Small intestine (tissue), 7 donors: ENCODE measurements at regions not wholly inside any gene's neighbourhood (a gene's known extent, or its start where the extent isn't known, plus 50 kb on each side); places are given as distances from the start of the nearest gene placed in this dataset.

Experiments
- DNase-seq, 2 donors: peaks; one replicate each; pipeline versions ENCODE4 v3.0.0 to v3.0.0-alpha.2; 2013
- FAIRE-seq: peaks from 2 replicates; lab custom pipeline; 2012; peaks lifted over from hg19 to GRCh38; lab: Jason Lieb, UNC
- H3K27ac ChIP-seq, 3 donors: one replicate each; pipeline ENCODE4 v1.5.1; 2013; ENCODE audit warnings: low read length in 2 of 3, mild to moderate bottlenecking in 2 of 3, control low read depth in 1 of 3, inconsistent platforms in 1 of 3, low read depth in 1 of 3, moderate library complexity in 1 of 3
- H3K27me3 ChIP-seq, 3 donors: one replicate each; pipeline ENCODE4 v1.6.1; 2013; ENCODE audit warnings: low read length in 3 of 3, inconsistent platforms in 1 of 3; ENCODE audit not compliant: control insufficient read depth in 3 of 3, insufficient read depth in 3 of 3
- H3K36me3 ChIP-seq, 3 donors: one replicate each; pipeline ENCODE4 v1.6.1; 2013; ENCODE audit warnings: low read length in 3 of 3, inconsistent platforms in 1 of 3, low read depth in 1 of 3, mild to moderate bottlenecking in 1 of 3, moderate library complexity in 1 of 3; ENCODE audit not compliant: control insufficient read depth in 3 of 3, insufficient read depth in 2 of 3
- H3K4me1 ChIP-seq, 3 donors: one replicate each; pipeline ENCODE4 v1.6.1; 2013; ENCODE audit warnings: low read length in 2 of 3, inconsistent platforms in 1 of 3, low read depth in 1 of 3, mild to moderate bottlenecking in 1 of 3, moderate library complexity in 1 of 3; ENCODE audit not compliant: control insufficient read depth in 3 of 3, insufficient read depth in 2 of 3
- H3K4me3 ChIP-seq, 3 donors: one replicate each; pipeline ENCODE4 v1.5.1; 2013; ENCODE audit warnings: low read length in 3 of 3, control low read depth in 1 of 3, inconsistent platforms in 1 of 3, low read depth in 1 of 3, mild to moderate bottlenecking in 1 of 3, moderate library complexity in 1 of 3
- H3K9me3 ChIP-seq, 2 donors: one replicate each; pipeline ENCODE4 v1.6.1; 2013; ENCODE audit warnings: low read depth in 1 of 2, low read length in 1 of 2; ENCODE audit not compliant: control insufficient read depth in 2 of 2, insufficient read depth in 1 of 2
- WGBS, 3 donors: extraction: QIAGEN DNeasy Blood & Tissue Kit; methylation state at CpG; one replicate each; pipeline ENCODE4 v1.1.7; 2013; 5-methylcytosine and 5-hydroxymethylcytosine counted together
- donor health status: healthy with polysubstance abuse.
- donor health status: control.
- donor health status: control.
- donor health status: Bipolar disorder and iron deficiency.
- donor health status: healthy.

- FAIRE-seq (no peak), DNase-seq (no peak)
- WGBS, 3 donors, result 69 to 77% (median 76%) methylated on average over 29 of the region's 29 CpGs
- no peak overlapping the region for H3K4me3 ChIP-seq
- peaks cover 0 to 6% of the 10 kb centered on the region in 2 donors for H3K9me3 ChIP-seq
- no peak overlapping the region for H3K27ac ChIP-seq
- peaks cover 0 to 11% (median 0%) of the 10 kb centered on the region in 3 donors for H3K27me3 ChIP-seq
- H3K36me3 ChIP-seq, result no peaks in the 10 kb centered on the region
- H3K4me1 ChIP-seq, result no peaks in the 10 kb centered on the region
These were observed 108.0 kb downstream of the UNCX start for GRCh38 chr7:1340461-1341360.

GRCh38 chr7:1341361-1342089 is 108.9 kb downstream of the UNCX start:
- Histone ChIP-seq H3K27me3 (peaks cover 0 to 13% (median 0%) of the 10 kb centered on the region in 3 donors), H3K4me1 (no peaks in the 10 kb centered on the region), H3K27ac (no peak overlapping the region), H3K4me3 (no peak overlapping the region), H3K36me3 (no peaks in the 10 kb centered on the region), H3K9me3 (peaks cover 0 to 6% of the 10 kb centered on the region in 2 donors)
- 63 to 75% (median 69%) methylated on average over 19 to 20 of the region's 20 CpGs for WGBS, 3 donors
- FAIRE-seq, result no peak
- no peak for DNase-seq

GRCh38 chr7:1342090-1342640 is 109.5 kb downstream of the UNCX start:
- FAIRE-seq (no peak), DNase-seq (no peak)
- 42 to 69% (median 55%) methylated on average over 11 to 12 of the region's 12 CpGs for WGBS, 3 donors
- Histone ChIP-seq H3K36me3 (no peaks in the 10 kb centered on the region), H3K4me1 (no peaks in the 10 kb centered on the region), H3K27me3 (peaks cover 0 to 15% (median 0%) of the 10 kb centered on the region in 3 donors), H3K4me3 (no peak overlapping the region), H3K9me3 (peaks cover 0 to 3% of the 10 kb centered on the region in 2 donors), H3K27ac (no peak overlapping the region)

- Histone ChIP-seq H3K27me3 (peaks cover 0 to 17% (median 0%) of the 10 kb centered on the region in 3 donors), H3K4me1 (no peaks in the 10 kb centered on the region), H3K9me3 (no peaks in the 10 kb centered on the region), H3K4me3 (no peak overlapping the region), H3K36me3 (no peaks in the 10 kb centered on the region), H3K27ac (no peak overlapping the region)
- DNase-seq (no peak), FAIRE-seq (no peak)
- WGBS, 3 donors, result 62 to 79% (median 72%) methylated on average over 10 of the region's 10 CpGs
These were observed 110.9 kb downstream of the UNCX start for GRCh38 chr7:1343551-1343950.

- no peak overlapping the region for H3K4me3 ChIP-seq
- H3K36me3 ChIP-seq, result no peaks in the 10 kb centered on the region
- no peaks in the 10 kb centered on the region for H3K9me3 ChIP-seq
- no peaks in the 10 kb centered on the region for H3K4me1 ChIP-seq
- no peak overlapping the region for H3K27ac ChIP-seq
- H3K27me3 ChIP-seq, result peaks cover 0 to 17% (median 0%) of the 10 kb centered on the region in 3 donors
- DNase-seq (no peak), FAIRE-seq (no peak)
- 79 to 91% (median 84%) methylated on average over 12 of the region's 12 CpGs for WGBS, 3 donors
These were observed 111.7 kb downstream of the UNCX start for GRCh38 chr7:1344421-1344820.

- no peak overlapping the region for H3K27ac ChIP-seq
These were observed 112.5 kb downstream of the UNCX start for GRCh38 chr7:1344981-1345701.

GRCh38 chr7:1345796-1346755 is 113.2 kb downstream of the MICALL2 start:
- H3K27me3 ChIP-seq, result peaks cover 0 to 9% (median 0%) of the 10 kb centered on the region in 3 donors
- no peaks in the 10 kb centered on the region for H3K9me3 ChIP-seq
- FAIRE-seq, result no peak
- DNase-seq, result no peak
- no peak overlapping the region for H3K4me3 ChIP-seq
- 66 to 75% (median 72%) methylated on average over 28 to 33 of the region's 33 CpGs for WGBS, 3 donors
- H3K27ac ChIP-seq, result no peak overlapping the region
- H3K4me1 ChIP-seq, result no peaks in the 10 kb centered on the region
- H3K36me3 ChIP-seq, result no peaks in the 10 kb centered on the region

More at GRCh38 chr7:1344981-1345701, 112.5 kb downstream of the UNCX start:
- FAIRE-seq, result no peak
- 74 to 85% (median 81%) methylated on average over 25 of the region's 25 CpGs for WGBS, 3 donors
- Histone ChIP-seq H3K4me1 (no peaks in the 10 kb centered on the region), H3K36me3 (no peaks in the 10 kb centered on the region), H3K27me3 (peaks cover 0 to 11% (median 0%) of the 10 kb centered on the region in 3 donors), H3K9me3 (no peaks in the 10 kb centered on the region), H3K4me3 (no peak overlapping the region)
- DNase-seq, result no peak
